ENCODE measurements at regions not wholly inside any gene's neighbourhood (a gene's known extent, or its start where the extent isn't known, plus 50 kb on each side); places are given as distances from the start of the nearest gene placed in this dataset.

DNA sequence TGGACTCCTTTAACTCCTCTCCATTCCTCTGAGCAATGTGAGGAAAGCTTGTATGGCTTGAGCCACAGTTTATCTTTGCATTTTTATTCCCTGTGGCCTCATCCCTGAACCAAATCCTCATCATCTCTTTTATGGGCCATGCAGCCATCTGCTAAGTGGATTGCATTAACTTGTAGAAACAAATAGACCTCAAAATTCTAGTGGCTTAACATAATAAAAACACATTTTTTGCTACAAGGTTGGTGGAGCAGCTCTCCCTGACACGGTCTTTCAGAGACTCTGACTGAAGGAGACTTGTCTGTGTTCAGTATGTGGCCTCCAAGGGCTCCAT lies 135.3 kb downstream of the RPL22L1 start:
- no peaks in the 10 kb centered on the region for H3K9me3 ChIP-seq (ENCODE audit: control insufficient read depth, insufficient read depth, low read depth, low read length)
- H2AFZ ChIP-seq (ENCODE audit: low read length), result no peak overlapping the region
- peaks cover 22% of the 10 kb centered on the region for H3K79me2 ChIP-seq (ENCODE audit: control insufficient read depth, insufficient read depth, low read length)
- peaks cover 45% of the 10 kb centered on the region for H3K4me1 ChIP-seq (ENCODE audit: control insufficient read depth, extremely low read depth, insufficient read depth, low read length)
- H3K4me2 ChIP-seq (ENCODE audit: extremely low read depth, insufficient read depth, low read length), result peak overlapping the region; percentile 64
- no peaks in the 10 kb centered on the region for H3K27me3 ChIP-seq (ENCODE audit: control insufficient read depth, insufficient read depth, low read length)
- TF ChIP-seq EZH2 (IDR thresholded peaks at IDR 0.05; ENCODE audit: low read length, missing control alignments), result no peak
- TF ChIP-seq, protein P1, sequence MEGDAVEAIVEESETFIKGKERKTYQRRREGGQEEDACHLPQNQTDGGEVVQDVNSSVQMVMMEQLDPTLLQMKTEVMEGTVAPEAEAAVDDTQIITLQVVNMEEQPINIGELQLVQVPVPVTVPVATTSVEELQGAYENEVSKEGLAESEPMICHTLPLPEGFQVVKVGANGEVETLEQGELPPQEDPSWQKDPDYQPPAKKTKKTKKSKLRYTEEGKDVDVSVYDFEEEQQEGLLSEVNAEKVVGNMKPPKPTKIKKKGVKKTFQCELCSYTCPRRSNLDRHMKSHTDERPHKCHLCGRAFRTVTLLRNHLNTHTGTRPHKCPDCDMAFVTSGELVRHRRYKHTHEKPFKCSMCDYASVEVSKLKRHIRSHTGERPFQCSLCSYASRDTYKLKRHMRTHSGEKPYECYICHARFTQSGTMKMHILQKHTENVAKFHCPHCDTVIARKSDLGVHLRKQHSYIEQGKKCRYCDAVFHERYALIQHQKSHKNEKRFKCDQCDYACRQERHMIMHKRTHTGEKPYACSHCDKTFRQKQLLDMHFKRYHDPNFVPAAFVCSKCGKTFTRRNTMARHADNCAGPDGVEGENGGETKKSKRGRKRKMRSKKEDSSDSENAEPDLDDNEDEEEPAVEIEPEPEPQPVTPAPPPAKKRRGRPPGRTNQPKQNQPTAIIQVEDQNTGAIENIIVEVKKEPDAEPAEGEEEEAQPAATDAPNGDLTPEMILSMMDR (conservative IDR thresholded peaks at IDR 0.05 in 1 of 2, IDR thresholded peaks at IDR 0.05 in 1 of 2; ENCODE audit: low read depth in 1 of 2, low read length in 2 of 2), result no peak
- no peaks in the 10 kb centered on the region for H3K36me3 ChIP-seq (ENCODE audit: control insufficient read depth, insufficient read depth, low read length)
- H3K9ac ChIP-seq (ENCODE audit: insufficient read depth, low read length), result no peak overlapping the region
- DNase-seq (ENCODE audit: low read depth in 2 of 2), result no peak
- peak overlapping the region in 1 of 4 experiments; percentile 50 for H3K4me3 ChIP-seq (replicated peaks in 1 of 4; ENCODE audit: control extremely low read depth in 1 of 4, insufficient read depth in 1 of 4, low read depth in 3 of 4, low read length in 4 of 4)
- H3K27ac ChIP-seq (ENCODE audit: insufficient read depth, low read length), result peak overlapping the region; percentile 24
- no peaks in the 10 kb centered on the region for H4K20me1 ChIP-seq (ENCODE audit: control insufficient read depth, extremely low read depth, insufficient read depth, low read length)

DNA sequence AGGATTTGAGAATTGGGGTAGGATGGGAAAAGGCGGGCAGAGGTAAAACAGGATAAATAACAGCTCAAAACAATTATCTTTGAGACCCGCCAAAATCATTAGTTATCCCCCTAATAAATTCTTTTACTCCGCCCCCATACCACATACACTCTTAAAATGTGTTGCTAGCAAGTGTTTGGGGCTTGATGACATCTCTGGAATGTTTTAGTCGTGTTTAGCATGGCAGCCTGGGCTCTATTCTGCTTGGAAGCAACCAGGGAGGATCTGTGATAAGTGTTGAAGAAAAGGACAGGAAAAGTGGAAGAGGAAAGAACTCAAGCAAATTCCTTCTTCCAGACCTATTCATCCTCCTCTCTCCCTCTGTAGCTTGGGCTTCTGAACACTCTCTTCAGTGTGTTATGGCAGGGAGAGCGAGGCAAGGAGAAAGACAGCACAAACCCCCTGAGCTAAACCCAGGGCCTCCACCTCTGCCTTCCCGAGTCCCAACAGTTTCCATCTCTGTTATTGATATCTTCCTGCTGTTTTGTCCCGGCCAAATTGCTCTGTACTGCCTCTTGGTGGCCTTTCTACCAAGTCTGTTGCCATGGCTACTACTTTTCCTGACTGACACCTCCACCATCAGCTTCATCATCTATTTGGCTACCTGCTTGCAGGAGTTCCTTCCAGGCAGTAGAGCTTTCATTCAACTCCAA lies 135.8 kb downstream of the RPL22L1 start:
- Histone ChIP-seq H3K4me3 (replicated peaks in 1 of 4; ENCODE audit: control extremely low read depth in 1 of 4, insufficient read depth in 1 of 4, low read depth in 3 of 4, low read length in 4 of 4) (peak overlapping the region in 1 of 4 experiments; percentile 50), H4K20me1 (ENCODE audit: control insufficient read depth, extremely low read depth, insufficient read depth, low read length) (no peaks in the 10 kb centered on the region), H3K27ac (ENCODE audit: insufficient read depth, low read length) (peak overlapping the region; percentile 24), H2AFZ (ENCODE audit: low read length) (no peak overlapping the region), H3K4me2 (ENCODE audit: extremely low read depth, insufficient read depth, low read length) (no peak overlapping the region), H3K79me2 (ENCODE audit: control insufficient read depth, insufficient read depth, low read length) (peaks cover 20% of the 10 kb centered on the region), H3K9ac (ENCODE audit: insufficient read depth, low read length) (no peak overlapping the region), H3K4me1 (ENCODE audit: control insufficient read depth, extremely low read depth, insufficient read depth, low read length) (peaks cover 40% of the 10 kb centered on the region), H3K9me3 (ENCODE audit: control insufficient read depth, insufficient read depth, low read depth, low read length) (no peaks in the 10 kb centered on the region), H3K27me3 (ENCODE audit: control insufficient read depth, insufficient read depth, low read length) (no peaks in the 10 kb centered on the region), H3K36me3 (ENCODE audit: control insufficient read depth, insufficient read depth, low read length) (no peaks in the 10 kb centered on the region)
- no peak for DNase-seq (ENCODE audit: low read depth in 2 of 2)
- TF ChIP-seq, protein P1 (conservative IDR thresholded peaks at IDR 0.05 in 1 of 2, IDR thresholded peaks at IDR 0.05 in 1 of 2; ENCODE audit: low read depth in 1 of 2, low read length in 2 of 2), result peak; percentile 5 to 17
- TF ChIP-seq EZH2 (IDR thresholded peaks at IDR 0.05; ENCODE audit: low read length, missing control alignments), result no peak

DNA sequence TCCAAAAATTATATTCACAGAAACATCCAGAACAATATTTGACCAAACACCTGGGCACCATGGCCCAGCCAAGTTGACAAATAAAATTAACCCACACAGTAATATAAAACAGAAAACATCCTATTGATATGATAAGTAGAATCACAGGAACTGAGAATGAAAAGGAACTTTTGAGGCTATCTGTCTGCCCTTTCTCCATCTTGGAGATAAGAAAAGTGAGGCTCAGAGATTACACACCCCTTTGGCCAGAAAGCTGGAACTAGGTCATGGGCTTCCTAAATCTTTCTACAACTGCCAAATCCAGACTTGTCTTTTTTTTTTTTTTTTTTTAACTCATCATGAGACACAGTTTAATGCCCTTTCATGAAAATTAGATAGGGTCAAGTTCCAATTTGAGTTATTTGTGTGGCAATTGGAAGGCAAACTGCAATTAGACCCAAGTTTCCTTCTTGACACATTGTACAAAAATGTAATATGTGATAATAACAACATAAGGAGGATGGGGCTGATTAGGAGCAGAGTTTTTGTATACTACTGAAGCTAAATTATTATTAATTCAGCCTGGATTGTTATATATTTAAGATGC lies 137.2 kb downstream of the RPL22L1 start:
- H4K20me1 ChIP-seq (ENCODE audit: control insufficient read depth, extremely low read depth, insufficient read depth, low read length), result no peaks in the 10 kb centered on the region
- H3K9me3 ChIP-seq (ENCODE audit: control insufficient read depth, insufficient read depth, low read depth, low read length), result no peaks in the 10 kb centered on the region
- peaks cover 38% of the 10 kb centered on the region for H3K4me1 ChIP-seq (ENCODE audit: control insufficient read depth, extremely low read depth, insufficient read depth, low read length)
- no peak overlapping the region for H3K4me2 ChIP-seq (ENCODE audit: extremely low read depth, insufficient read depth, low read length)
- H3K27ac ChIP-seq (ENCODE audit: insufficient read depth, low read length), result peak overlapping the region; percentile 27
- no peaks in the 10 kb centered on the region for H3K27me3 ChIP-seq (ENCODE audit: control insufficient read depth, insufficient read depth, low read length)
- H3K9ac ChIP-seq (ENCODE audit: insufficient read depth, low read length), result no peak overlapping the region
- H3K79me2 ChIP-seq (ENCODE audit: control insufficient read depth, insufficient read depth, low read length), result peaks cover 12% of the 10 kb centered on the region
- no peak for DNase-seq (ENCODE audit: low read depth in 2 of 2)
- no peak for TF ChIP-seq EZH2 (IDR thresholded peaks at IDR 0.05; ENCODE audit: low read length, missing control alignments)
- TF ChIP-seq, protein P1 (conservative IDR thresholded peaks at IDR 0.05 in 1 of 2, IDR thresholded peaks at IDR 0.05 in 1 of 2; ENCODE audit: low read depth in 1 of 2, low read length in 2 of 2), result no peak
- H3K4me3 ChIP-seq (replicated peaks in 1 of 4; ENCODE audit: control extremely low read depth in 1 of 4, insufficient read depth in 1 of 4, low read depth in 3 of 4, low read length in 4 of 4), result no peak overlapping the region
- H3K36me3 ChIP-seq (ENCODE audit: control insufficient read depth, insufficient read depth, low read length), result no peaks in the 10 kb centered on the region
- no peak overlapping the region for H2AFZ ChIP-seq (ENCODE audit: low read length)
